Islet of Langerhans (tissue), 1 donor: ENCODE measurements at regions not wholly inside any gene's neighbourhood (a gene's known extent, or its start where the extent isn't known, plus 50 kb on each side); places are given as distances from the start of the nearest gene placed in this dataset.
A peak's percentile ranks its signal among the peaks of the same experiment; 100 is the strongest.
"Not testable (repeated sequence)": the region's sequence is repeated elsewhere in the genome, so short reads cannot be mapped to it uniquely, and the experiment has no call there.

Experiments used
- FAIRE-seq: peaks from one replicate; lab custom pipeline; 2011; peaks lifted over from hg19 to GRCh38; lab: Jason Lieb, UNC

DNA sequence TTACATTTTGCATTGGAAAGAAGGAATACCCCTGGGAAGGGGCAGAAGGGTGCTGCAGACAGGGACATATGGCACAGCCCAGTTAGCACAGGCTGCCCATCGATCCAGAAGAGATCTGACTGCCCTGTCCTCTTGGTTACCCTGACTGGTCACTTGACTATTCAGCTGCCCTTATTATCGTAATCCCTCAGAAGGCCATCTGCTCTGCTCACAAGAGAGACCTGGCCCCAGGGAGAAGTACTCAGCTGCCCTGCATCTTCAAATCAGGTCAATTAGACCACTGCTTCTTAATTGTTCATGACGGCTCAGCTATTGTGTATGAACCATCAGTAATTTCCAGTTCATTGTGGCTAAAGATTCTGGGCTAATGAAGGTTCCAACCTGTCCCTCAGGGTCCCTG is 345.0 kb downstream of the TLE1 start:
- FAIRE-seq: peak; percentile 5

DNA sequence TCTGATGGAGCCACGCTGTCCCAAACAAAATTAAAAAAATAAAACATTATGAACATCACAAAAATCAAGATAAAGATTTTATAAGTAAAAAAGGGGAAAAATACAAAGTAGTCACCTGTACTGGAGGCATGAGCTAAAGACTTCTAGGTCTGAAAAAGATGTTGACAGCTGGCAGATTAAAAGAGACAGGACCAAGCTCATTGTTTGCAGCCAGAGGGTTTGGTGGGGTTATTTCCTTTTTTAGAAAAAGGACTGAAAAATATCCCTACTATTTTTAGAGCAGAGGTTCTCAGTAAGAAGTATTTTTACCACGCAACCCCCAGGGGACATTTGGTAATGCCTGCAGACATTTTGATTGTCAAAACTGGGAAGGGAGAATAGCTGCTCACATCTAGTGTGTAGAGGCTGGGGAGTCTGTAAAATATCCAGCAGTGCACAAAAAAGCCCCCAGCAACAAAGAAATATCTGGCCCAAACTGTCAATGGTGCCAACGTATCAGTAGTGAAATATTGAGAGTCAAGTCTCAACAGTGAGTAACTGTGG is 353.4 kb downstream of the TLE1 start:
- FAIRE-seq: no peak

DNA sequence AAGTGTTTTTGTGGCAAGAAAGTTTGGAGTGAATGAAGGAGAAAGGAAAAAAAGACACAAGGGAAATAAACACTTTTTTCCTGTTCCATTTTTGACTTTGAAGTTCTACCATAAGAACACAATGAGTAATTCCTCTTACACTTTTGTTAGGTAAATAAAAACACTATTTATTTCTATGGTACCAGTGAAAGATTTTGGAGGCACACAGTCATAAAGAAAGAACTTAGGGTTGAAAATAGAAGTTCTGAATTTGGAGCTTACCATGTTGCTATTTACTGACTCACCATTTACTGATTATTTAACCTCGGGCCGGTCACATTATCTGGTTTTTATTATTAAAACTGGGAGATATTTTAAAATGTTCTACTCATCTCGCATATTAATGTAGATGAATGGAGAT is 367.8 kb downstream of the TLE1 start:
- no peak for FAIRE-seq

DNA sequence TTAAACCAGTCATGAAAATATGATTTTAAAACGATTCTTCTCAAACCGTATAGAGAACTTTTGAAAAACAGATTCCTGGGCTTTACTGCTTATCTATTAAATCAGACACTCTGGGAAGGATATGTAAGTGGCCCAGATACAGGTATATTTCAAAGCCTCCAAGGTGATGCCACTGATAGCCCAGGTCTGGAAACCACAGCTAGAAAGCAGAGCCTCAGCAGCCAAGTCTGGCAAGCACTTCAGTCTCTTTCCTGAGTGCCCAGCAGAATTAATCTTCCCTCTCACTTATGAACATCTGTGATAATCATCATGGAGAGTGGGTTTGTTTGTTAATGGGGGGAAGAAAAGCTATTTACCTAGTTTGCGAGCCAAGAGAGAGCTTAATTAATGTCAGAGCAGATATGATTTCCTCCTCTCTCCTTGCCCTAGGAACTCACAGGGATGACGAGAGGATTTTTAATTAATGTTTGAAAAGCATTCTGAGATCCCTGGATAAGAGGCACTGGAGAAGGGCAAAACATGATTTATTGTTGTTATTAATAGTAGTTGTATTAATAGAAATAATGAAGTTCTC is 368.4 kb downstream of the TLE1 start:
- FAIRE-seq: no peak

DNA sequence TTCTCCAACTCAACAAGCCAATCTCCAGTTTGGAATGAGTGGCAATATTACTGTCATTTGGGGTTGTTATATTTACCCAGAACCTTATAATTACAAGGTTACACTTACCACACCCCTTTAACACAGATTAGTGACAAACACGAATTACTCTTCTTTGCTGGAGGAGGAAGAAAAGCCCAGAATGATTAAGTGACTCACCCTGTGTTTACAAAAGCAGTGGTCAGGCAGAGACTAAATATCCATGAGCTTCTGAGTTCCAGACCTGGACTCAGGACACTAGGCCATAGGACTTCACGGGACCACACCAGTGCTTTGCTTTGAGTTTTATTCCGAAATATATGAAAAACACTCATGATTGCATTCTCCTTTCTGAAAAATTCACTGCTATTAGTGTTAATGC is 370.8 kb downstream of the TLE1 start:
- FAIRE-seq: no peak

DNA sequence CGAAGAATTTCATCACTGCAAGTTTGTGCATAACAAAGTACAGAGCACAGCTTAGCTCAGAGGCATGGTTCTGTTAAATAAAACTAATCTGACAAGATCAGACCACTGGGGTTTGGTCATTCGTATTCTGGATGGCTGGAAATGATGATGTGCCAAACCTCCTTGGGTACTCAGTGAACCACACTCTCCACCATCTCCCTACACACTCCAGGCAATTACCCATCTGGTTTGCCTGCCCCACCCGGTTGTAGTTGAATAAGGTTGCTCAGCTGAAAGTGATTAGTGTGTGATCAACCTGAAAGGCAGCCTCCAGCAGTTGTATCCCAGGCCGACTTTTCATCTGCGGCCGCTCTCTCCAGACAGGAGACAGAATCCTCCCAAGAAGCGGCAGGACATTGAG is 371.4 kb downstream of the TLE1 start:
- FAIRE-seq: no peak

DNA sequence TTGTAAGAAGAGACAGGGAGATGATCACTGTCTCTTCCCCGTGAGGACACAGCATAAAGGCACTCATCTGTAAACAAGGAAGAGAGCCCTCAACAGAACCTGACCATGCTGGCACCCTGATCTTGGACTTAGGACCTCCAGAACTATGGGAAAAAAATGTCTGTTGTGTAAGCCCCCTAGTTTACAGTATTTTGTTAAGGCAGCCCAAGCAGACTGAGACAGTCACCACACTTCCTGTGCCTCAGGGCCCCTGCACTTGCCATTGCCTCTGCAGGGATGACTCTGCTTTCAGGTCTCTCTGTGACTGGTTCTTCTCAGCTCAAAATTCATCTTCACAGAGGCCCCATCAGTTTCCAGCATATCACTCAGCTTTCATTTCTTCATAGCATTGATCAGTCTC is 372.1 kb downstream of the TLE1 start:
- FAIRE-seq: no peak

DNA sequence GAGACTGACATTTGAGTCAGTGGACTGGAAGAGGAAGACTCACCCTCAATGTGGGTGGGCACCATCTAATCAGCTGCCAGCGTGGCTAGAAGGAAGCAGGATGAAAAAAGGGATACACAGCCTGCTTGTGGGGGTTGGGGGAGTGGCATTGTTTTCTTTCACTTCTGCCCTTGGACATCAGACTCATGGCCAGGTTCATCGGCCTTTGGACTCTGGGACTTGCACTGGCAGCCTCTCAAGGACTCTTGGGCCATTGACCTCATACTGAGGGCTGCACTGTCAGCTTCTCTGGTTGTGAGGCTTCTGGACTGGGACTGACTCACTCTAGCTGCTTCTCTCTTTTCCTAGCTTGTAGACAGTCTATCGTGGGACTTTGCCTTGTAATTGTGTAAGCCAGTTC is 374.9 kb downstream of the TLE1 start:
- FAIRE-seq: no peak

DNA sequence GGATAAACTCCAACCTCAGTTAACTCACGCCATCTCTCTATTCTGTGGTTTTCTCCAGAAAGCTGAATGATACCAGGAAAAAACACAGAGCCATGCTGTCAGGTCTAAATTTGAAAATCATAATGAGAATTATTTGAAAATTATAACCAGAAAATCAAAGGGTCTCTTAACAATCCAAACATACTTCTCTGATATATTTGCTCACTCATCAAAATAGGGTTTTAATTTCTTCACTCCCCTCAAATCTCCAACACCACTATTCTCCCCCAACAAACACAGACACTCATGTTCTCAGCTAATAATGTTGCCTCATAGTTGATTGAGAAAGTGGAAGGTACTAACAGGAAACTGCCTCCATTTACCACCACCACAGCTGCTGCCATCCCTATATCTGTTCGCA is 375.5 kb downstream of the TLE1 start:
- FAIRE-seq: no peak

DNA sequence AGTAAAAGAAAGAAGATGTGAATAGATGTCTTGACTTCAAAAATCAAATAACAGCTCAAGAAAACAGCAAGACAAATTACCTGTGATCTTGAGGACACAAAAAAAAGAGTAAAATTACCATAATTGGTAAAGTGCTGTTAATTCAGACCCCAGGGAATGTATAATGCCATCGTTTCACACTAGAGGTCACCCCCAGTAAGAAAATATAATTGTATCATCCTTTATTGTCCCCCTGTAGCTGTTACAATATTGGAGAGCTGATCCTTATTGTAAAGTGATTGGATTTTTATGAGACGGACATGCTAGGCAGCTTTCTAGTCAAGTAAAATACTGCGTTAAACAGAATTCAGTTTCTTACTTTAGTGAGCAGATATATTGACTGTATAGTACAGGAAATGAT is 377.0 kb downstream of the TLE1 start:
- no peak for FAIRE-seq

DNA sequence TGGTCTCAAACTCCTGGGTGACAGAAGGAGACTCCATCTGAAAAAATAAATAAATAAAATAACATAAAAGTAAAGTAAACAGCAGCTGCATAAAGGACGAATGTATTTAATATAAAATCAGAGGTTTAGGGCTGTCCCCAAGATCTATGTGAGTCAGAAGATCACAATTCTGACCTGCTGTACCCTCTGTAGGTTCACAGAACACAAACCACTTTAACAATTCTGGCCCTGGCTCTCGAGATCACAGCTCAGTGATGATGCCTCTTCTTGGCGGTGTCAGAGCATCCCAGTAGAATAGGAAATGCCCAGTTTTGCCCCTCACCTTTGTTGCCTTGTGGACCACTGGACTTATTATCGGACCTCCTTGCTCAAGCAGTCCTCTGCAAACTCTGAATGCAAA is 380.9 kb downstream of the TLE1 start:
- no peak for FAIRE-seq

DNA sequence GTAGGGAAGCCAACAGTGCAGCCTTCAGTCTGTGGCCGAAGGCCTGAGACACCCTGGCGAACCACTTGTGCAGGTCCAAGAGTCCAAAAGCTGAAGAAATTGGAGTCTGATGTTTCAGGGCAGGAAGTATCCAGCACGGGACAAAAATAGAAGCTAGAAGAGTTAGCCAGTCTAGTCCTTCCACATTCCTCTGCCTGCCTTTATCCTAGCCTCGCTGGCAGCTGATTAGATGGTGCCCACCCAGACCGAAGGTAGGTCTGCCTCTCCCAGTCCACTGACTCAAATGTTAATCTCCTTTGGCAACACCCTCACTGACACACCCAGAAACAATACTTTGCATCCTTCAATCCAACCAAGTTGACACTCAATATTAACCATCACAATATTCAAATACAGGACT is 381.6 kb downstream of the TLE1 start:
- not testable (repeated sequence) for FAIRE-seq

DNA sequence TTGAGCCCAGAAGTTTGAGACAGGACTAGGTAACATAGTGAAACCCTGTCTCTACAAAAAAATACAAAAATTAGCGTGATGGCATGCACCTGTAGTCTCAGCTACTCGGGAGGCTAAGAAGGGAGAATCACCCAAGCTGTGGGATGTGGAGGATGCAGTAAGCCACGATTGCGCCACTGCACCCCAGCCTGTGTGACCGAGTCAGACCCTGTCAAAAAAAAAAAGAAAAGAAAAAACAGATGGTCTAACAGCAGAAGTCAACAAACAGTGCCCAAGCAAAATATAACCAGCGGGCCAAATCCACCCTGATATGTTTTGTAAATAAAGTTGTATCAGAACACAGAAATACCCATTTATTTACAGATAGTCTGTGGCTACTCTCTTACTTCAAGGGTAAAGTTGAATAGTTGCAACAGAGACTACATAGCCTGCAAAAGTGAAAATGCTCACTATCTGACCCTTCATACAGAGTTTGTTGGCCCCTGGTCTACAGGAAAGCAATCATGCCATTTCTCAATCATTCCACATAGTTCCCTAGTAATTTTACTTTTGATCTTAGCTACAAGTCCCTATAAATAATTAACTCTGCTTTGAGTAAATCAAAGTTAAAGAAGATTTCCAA is 383.7 kb downstream of the TLE1 start:
- FAIRE-seq: no peak

DNA sequence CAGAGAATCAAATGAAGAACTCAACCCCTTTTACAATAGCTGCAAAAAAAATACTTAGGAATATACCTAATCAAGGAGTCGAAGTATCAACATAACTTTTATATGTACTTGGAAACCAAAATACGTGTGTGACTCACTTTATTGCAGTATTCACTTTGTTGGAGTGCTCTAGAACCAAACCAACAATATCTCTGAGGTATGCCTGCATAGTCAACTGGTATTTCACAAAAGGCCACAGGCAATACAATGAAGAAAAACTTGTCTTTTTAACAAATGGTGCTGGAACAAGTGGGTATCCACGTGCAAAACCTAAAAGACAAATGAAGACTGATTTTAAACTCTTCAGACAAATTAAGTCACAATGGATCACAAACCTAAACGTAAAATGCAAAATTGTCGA is 385.7 kb downstream of the TLE1 start:
- FAIRE-seq: no peak

DNA sequence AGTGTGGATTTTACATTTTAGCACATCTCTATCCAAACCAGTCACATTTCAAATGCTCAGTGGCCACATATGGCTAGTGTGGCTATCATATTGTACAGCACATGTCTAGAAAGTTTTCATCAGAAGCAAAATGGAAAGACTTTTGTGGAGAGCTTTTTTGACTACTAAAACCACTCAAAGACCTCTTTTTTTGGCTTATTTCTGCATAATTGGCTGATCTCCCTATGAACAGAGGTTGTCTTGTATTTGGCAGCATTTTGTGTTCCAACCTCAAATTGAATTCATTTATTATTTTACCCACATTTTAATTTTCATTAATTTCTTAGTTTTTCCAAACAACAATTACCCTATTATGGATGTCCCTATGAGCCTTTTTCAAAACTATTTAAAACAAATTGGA is 395.7 kb downstream of the TLE1 start:
- no peak for FAIRE-seq

DNA sequence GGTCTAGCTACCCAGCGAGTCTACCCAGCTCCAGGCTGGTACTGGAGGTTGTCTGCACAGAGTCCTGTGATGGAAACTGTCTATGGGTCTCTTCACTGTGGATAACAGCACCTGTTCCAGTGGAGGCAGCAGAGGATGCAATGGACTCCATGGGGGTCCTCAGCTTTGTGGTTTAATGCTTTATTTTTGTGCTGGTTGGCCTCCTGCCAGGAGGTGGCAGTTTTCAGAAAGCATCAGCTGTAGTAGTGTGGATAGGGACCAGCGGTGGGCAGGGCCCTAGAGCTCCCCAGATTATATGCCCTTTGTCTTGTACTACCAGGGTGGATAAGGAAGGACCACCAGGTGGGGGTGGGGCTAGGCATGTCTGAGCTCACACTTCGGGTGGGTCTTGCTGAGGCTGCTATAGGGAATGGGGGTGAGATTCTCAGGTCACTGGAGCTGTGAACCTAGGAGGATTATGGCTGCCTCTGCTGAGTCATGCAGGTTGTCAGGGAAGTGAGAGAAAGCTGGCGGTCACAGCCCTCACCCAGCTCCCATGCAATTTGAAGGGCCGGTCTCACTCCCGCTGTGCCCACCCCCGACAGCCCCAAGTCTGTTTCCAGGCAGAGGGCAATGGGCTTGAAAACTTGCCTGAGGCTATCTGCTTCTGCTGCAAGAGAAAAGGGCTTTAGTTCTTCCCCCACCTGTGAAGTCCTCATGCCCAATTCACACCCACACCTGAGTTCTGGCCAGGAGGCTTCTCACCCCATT is 397.1 kb downstream of the TLE1 start:
- FAIRE-seq: no peak

DNA sequence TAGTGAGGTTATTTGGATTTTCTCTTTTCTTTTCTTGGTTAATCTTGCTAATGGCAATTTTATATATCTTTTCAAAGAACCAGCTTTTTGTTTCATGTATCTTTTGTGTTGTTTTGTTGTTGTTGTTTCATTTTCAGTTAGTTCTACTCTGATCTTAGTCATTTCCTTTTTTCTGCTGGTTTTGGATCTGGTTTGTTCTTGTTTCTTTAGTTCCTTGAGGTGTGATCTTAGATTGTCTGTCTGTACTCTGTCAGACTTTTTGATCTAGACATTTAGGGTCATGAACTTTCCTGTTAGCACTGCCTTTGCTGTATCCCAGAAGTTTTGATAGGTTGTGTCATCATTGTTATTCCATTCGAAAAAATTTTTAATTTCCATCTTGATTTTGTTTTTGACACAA is 399.7 kb downstream of the TLE1 start:
- FAIRE-seq: no peak

DNA sequence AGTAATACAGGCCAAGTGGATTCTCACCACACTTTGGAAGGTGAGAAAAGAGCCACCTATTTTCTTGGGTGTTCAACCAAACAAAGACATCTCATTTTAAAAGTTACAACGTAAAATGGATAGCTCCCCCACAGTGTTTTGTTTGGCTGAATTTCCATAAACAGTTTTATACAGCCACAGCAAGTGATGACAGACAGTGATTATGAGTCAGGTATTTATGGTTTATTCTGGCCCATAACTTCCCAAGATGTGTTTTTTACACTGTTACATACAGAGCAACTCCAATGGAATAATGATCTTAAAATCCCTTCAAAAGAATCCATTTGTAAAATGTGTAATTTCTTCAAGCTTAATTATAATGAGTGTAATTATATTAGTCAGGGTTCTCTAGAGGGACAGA is 421.3 kb downstream of the TLE1 start:
- no peak for FAIRE-seq

DNA sequence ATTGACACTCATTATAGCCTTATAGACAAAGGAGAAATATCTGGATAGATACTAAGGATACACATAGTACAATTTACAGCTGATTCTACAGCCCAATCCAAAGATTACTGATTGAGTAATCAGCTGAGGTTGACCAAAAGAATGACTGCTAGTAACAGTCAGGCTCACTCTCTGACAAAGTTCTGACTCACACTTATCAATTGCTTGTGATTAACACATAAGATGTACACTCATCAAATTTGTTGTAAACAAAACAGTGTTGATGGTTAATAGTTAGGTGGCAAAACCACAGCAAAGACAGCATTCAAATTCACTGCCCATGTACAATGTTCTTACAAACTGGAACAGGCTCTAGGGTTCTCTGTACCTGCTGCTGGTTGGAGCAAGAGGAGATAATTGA is 422.7 kb downstream of the TLE1 start:
- FAIRE-seq: no peak

DNA sequence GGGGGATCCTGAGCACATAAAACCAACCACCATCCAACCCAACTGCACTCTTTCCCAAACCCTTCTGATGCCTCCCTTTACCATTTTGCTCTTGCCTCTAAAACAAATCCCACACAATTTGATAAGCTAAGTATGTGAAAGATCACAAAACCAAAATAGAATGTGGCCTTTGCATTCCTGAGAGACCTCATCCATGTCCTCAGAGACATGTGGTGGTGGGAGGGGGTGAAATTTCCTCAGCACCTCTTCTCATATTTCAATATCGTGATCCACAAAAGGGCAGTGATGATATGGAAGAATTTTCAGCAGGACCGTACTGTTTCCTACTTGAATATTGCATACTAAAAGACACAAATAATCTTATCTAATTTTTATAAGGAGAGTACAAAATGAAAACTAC is 423.3 kb downstream of the TLE1 start:
- FAIRE-seq: no peak

DNA sequence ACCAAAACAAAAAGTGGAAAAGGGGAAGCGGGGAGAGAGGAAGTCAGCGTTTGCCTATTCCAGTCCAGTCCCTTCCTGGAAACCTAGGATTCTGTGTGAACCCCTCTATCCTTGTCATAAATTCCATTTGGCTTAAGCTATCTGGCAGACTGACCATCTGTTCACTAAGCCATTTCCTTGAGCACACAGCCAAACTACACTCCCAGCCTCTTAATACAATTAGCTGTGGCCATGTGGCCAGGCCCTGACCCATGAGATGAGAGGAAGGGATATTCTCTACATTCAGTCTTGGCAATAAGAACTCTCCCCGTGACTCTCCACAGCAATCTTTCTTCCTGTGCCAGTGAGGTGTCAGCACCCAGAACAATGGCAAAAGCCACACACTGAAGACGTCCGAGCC is 424.8 kb downstream of the TLE1 start:
- no peak for FAIRE-seq

DNA sequence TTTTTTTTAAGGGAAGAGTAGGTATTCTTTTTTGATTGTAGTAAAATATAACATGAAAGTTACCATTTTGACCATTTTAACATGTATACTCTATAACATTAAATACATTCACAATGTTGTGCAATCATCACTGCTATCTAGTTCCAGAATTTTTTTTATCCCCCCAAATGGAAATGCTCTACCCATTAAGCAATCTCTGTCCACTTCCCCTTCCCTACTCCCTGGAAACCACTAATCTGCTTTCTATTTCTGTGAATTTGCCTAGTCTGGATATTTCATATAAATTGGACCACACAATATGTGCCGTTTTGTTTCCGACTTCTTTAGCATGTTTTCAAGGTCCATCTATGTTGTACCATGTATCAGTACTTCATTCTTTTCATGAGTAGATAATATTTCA is 429.5 kb downstream of the TLE1 start:
- FAIRE-seq: no peak

DNA sequence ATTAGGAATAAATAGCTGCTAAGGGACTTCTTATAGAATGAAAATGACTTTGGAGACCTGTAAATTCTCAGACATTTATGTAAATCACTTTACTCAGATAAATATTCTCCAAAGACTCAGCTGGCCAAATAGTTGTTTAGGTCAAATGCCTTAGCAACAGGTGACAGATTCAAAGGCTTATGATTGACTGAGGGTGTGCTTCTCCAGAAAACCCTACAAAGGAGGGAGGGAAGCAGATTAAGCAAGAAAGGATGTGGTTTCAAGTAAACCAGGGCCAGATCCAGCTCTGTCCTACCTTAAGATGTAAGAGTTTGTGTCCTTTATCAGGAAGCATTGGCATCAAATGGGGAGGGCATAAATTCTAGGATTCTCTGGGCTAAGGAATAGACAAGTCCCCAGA is 433.0 kb downstream of the TLE1 start:
- FAIRE-seq: no peak

DNA sequence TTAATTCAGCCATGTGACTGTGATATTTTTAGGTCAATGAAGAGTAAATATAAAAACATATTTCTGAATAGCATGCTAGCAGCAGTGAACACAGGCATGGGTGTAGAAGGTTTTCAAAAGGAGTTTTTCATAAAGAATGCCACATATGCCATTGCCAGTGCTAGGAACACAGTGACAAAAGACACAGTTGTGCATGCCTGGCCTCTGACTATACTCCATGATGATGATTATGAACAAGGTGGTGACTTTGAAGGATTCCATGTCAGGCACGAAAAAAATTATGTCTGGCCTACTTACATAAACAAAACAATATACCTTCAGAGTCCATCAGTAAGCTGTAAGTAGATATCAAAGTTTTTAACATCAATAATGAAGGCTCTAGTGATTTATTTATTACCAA is 438.7 kb downstream of the TLE1 start:
- FAIRE-seq: no peak
